Astrocyte (in vitro differentiated cells and primary cell): ENCODE measurements at regions not wholly inside any gene's neighbourhood (a gene's known extent, or its start where the extent isn't known, plus 50 kb on each side); places are given as distances from the start of the nearest gene placed in this dataset.

Experiments used
- DNase-seq: peaks from one replicate; pipeline ENCODE4 v3.0.0-alpha.2; 2010; ENCODE audit warnings: low read depth
- FAIRE-seq: peaks from 2 replicates; lab custom pipeline; 2011; peaks lifted over from hg19 to GRCh38; lab: Jason Lieb, UNC
- H2AFZ ChIP-seq: 2 replicates; pipeline ENCODE4 v1.6.0; 2012; ENCODE audit warnings: low read depth, low read length, inconsistent platforms
- H3K27ac ChIP-seq: 2 replicates; pipeline ENCODE4 v1.5.1; 2011; ENCODE audit warnings: low read depth, low read length, inconsistent platforms
- H3K27me3 ChIP-seq: 2 replicates; pipeline ENCODE4 v1.6.0; 2011; ENCODE audit warnings: low read length, inconsistent platforms; ENCODE audit not compliant: insufficient read depth
- H3K36me3 ChIP-seq: 2 replicates; pipeline ENCODE4 v1.5.1; 2011; ENCODE audit warnings: low read length, inconsistent platforms; ENCODE audit not compliant: insufficient read depth
- H3K4me1 ChIP-seq: 2 replicates; pipeline ENCODE4 v1.5.1; 2011; ENCODE audit warnings: low read length, inconsistent platforms; ENCODE audit not compliant: insufficient read depth
- H3K4me2 ChIP-seq: 2 replicates; pipeline ENCODE4 v1.6.0; 2012; ENCODE audit warnings: low read length, inconsistent platforms
- H3K4me3 ChIP-seq: 2 replicates; pipeline ENCODE4 v1.5.1; 2011; ENCODE audit warnings: low read depth, mild to moderate bottlenecking, low read length, inconsistent platforms; ENCODE audit not compliant: insufficient read depth
- H3K79me2 ChIP-seq: 2 replicates; pipeline ENCODE4 v1.6.0; 2012; ENCODE audit warnings: mild to moderate bottlenecking, low read length, inconsistent platforms; ENCODE audit not compliant: insufficient read depth
- H3K9ac ChIP-seq: 2 replicates; pipeline ENCODE4 v1.6.0; 2012; ENCODE audit warnings: mild to moderate bottlenecking, low read length, inconsistent platforms
- H3K9me3 ChIP-seq: 2 replicates; pipeline ENCODE4 v1.5.1; 2012; ENCODE audit warnings: low read depth, mild to moderate bottlenecking, low read length, inconsistent platforms; ENCODE audit not compliant: insufficient read depth
- H4K20me1 ChIP-seq: 2 replicates; pipeline ENCODE4 v1.6.0; 2012; ENCODE audit warnings: low read length, inconsistent platforms; ENCODE audit not compliant: insufficient read depth
- H3K27ac Mint-ChIP-seq: one replicate; pipeline ENCODE4 v1.8.0; 2021; ENCODE audit warnings: mild to moderate bottlenecking, mixed read lengths; ENCODE audit not compliant: unreplicated experiment
- H3K27me3 Mint-ChIP-seq: one replicate; pipeline ENCODE4 v1.8.0; 2021; ENCODE audit warnings: low read depth, mixed read lengths; ENCODE audit not compliant: unreplicated experiment
- H3K36me3 Mint-ChIP-seq: one replicate; pipeline ENCODE4 v1.8.0; 2021; ENCODE audit warnings: low read depth, mixed read lengths; ENCODE audit not compliant: unreplicated experiment
- H3K4me1 Mint-ChIP-seq: one replicate; pipeline ENCODE4 v1.8.0; 2021; ENCODE audit warnings: low read depth, mixed read lengths; ENCODE audit not compliant: unreplicated experiment
- H3K4me3 Mint-ChIP-seq: one replicate; pipeline ENCODE4 v1.8.0; 2021; ENCODE audit warnings: mild to moderate bottlenecking, moderate library complexity, mixed read lengths; ENCODE audit not compliant: unreplicated experiment
- H3K9me3 Mint-ChIP-seq: one replicate; pipeline ENCODE4 v1.8.0; 2021; ENCODE audit warnings: mild to moderate bottlenecking, mixed read lengths; ENCODE audit not compliant: unreplicated experiment
- CTCF ChIP-seq: IDR thresholded peaks from 2 replicates; pipeline ENCODE4 v1.5.1; 2011; ENCODE audit warnings: low read depth, mild to moderate bottlenecking, inconsistent platforms, low read length, moderate library complexity; ENCODE audit not compliant: insufficient read depth
- EZH2 ChIP-seq: IDR thresholded peaks from 2 replicates; pipeline ENCODE4 v1.6.1; 2012; ENCODE audit warnings: mild to moderate bottlenecking, low read length, inconsistent platforms; ENCODE audit not compliant: insufficient read depth

- Histone ChIP-seq H2AFZ (no peak overlapping the region), H3K4me3 (no peak overlapping the region), H4K20me1 (no peaks in the 10 kb centered on the region), H3K79me2 (no peaks in the 10 kb centered on the region), H3K4me1 (peaks cover 3% of the 10 kb centered on the region), H3K4me2 (no peak overlapping the region), H3K9ac (no peak overlapping the region), H3K36me3 (no peaks in the 10 kb centered on the region), H3K27ac (no peak overlapping the region), H3K27me3 (no peaks in the 10 kb centered on the region), H3K9me3 (no peaks in the 10 kb centered on the region)
- TF ChIP-seq CTCF (no peak), EZH2 (no peak)
- DNase-seq (peak; percentile 16), FAIRE-seq (no peak)
- no peak overlapping the region for H3K4me3 Mint-ChIP-seq
- no peaks in the 10 kb centered on the region for H3K36me3 Mint-ChIP-seq
- peaks cover 5% of the 10 kb centered on the region for H3K9me3 Mint-ChIP-seq
- no peak overlapping the region for H3K27ac Mint-ChIP-seq
- peaks cover 7% of the 10 kb centered on the region for H3K4me1 Mint-ChIP-seq
- no peaks in the 10 kb centered on the region for H3K27me3 Mint-ChIP-seq
Measured at GRCh38 chr14:53430870-53431269, 277.7 kb upstream of the DDHD1 start.

- H2AFZ ChIP-seq = no peak overlapping the region
- Mint-ChIP-seq H3K4me3 (no peak overlapping the region), H3K27ac (no peak overlapping the region), H3K27me3 (no peaks in the 10 kb centered on the region), H3K36me3 (peaks cover 2% of the 10 kb centered on the region), H3K4me1 (peaks cover 32% of the 10 kb centered on the region), H3K9me3 (peaks cover 17% of the 10 kb centered on the region)
- TF ChIP-seq CTCF (peak; percentile 25), EZH2 (no peak)
- H3K4me3 ChIP-seq = no peak overlapping the region
- no peak overlapping the region for H3K9ac ChIP-seq
- H4K20me1 ChIP-seq = no peaks in the 10 kb centered on the region
- no peaks in the 10 kb centered on the region for H3K36me3 ChIP-seq
- no peak for DNase-seq
- H3K4me2 ChIP-seq = no peak overlapping the region
- no peaks in the 10 kb centered on the region for H3K79me2 ChIP-seq
- no peaks in the 10 kb centered on the region for H3K27me3 ChIP-seq
- H3K9me3 ChIP-seq = no peaks in the 10 kb centered on the region
- FAIRE-seq = no peak
- H3K27ac ChIP-seq = no peak overlapping the region
- H3K4me1 ChIP-seq = peaks cover 14% of the 10 kb centered on the region
Measured at GRCh38 chr14:53412819-53413675, 259.9 kb upstream of the DDHD1 start.

DNA sequence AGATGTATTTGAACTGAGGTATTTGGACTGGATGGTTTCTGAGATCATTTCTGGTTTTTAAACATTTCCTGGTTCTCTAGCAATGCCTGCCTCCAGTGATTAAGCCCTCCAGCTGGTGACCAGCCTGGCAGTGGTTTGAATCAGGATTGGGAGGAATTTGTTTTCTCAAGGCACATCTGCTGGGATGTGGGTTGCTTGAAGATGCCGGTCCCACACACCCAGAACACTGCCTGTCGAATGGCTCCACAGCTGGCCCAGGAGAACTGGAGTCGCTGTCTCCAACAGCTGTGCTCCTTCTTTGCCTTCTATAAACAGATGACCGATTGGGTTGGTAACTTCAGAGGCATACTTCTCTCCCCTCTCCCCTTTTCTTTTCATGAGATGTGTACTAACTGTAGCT, 258.0 kb upstream of the DDHD1 start:
- Histone ChIP-seq H3K79me2 (no peaks in the 10 kb centered on the region), H3K27ac (peak overlapping the region; percentile 54), H3K9ac (no peak overlapping the region), H2AFZ (no peak overlapping the region), H4K20me1 (no peaks in the 10 kb centered on the region), H3K9me3 (no peaks in the 10 kb centered on the region), H3K4me1 (peaks cover 14% of the 10 kb centered on the region), H3K27me3 (no peaks in the 10 kb centered on the region), H3K4me3 (no peak overlapping the region), H3K36me3 (no peaks in the 10 kb centered on the region), H3K4me2 (peak overlapping the region; percentile 8)
- peak; percentile 91 for DNase-seq
- no peaks in the 10 kb centered on the region for H3K36me3 Mint-ChIP-seq
- no peak overlapping the region for H3K4me3 Mint-ChIP-seq
- peaks cover 36% of the 10 kb centered on the region for H3K4me1 Mint-ChIP-seq
- H3K27ac Mint-ChIP-seq = peak overlapping the region; percentile 99
- TF ChIP-seq EZH2 (no peak), CTCF (no peak)
- H3K9me3 Mint-ChIP-seq = peaks cover 3% of the 10 kb centered on the region
- FAIRE-seq = no peak
- H3K27me3 Mint-ChIP-seq = no peaks in the 10 kb centered on the region
